T-helper 2 cell treated with Interferon-gamma antibody and Interleukin-4, amounts not matched to agents 5 μg/mL and 100 μg/mL, for 36 hours (primary cell): ENCODE measurements at regions not wholly inside any gene's neighbourhood (a gene's known extent, or its start where the extent isn't known, plus 50 kb on each side); places are given as distances from the start of the nearest gene placed in this dataset.
"Not testable (repeated sequence)": the region's sequence is repeated elsewhere in the genome, so short reads cannot be mapped to it uniquely, and the experiment has no call there.

ENCODE experiments used
- DNase-seq: peaks from one replicate; pipeline ENCODE4 v3.0.0; 2021; ENCODE audit warnings: low spot score
- H3K27ac Mint-ChIP-seq: one replicate; pipeline ENCODE4 v1.8.0; 2021; ENCODE audit warnings: mild to moderate bottlenecking, mixed read lengths
- H3K27me3 Mint-ChIP-seq: one replicate; pipeline ENCODE4 v1.8.0; 2021; ENCODE audit warnings: low read depth, mixed read lengths
- H3K36me3 Mint-ChIP-seq: one replicate; pipeline ENCODE4 v1.8.0; 2021; ENCODE audit warnings: low read depth, mixed read lengths
- H3K4me1 Mint-ChIP-seq: one replicate; pipeline ENCODE4 v1.8.0; 2021; ENCODE audit warnings: low read depth, mixed read lengths
- H3K4me3 Mint-ChIP-seq: one replicate; pipeline ENCODE4 v1.8.0; 2022; ENCODE audit warnings: mild to moderate bottlenecking, moderate library complexity, mixed read lengths
- H3K9me3 Mint-ChIP-seq: one replicate; pipeline ENCODE4 v1.8.0; 2021; ENCODE audit warnings: mixed read lengths

GRCh38 chr6:100322886-100323285 lies 141.8 kb downstream of the SIM1 start:
- H3K36me3 Mint-ChIP-seq, result no peaks in the 10 kb centered on the region
- no peak for DNase-seq
- peaks cover 2% of the 10 kb centered on the region for H3K4me1 Mint-ChIP-seq
- no peaks in the 10 kb centered on the region for H3K9me3 Mint-ChIP-seq
- no peaks in the 10 kb centered on the region for H3K27me3 Mint-ChIP-seq
- H3K4me3 Mint-ChIP-seq, result no peak overlapping the region
- H3K27ac Mint-ChIP-seq, result no peak overlapping the region

GRCh38 chr6:100320686-100321085 lies 144.0 kb downstream of the SIM1 start:
- H3K4me1 Mint-ChIP-seq, result peaks cover 2% of the 10 kb centered on the region
- no peak overlapping the region for H3K27ac Mint-ChIP-seq
- H3K4me3 Mint-ChIP-seq, result no peak overlapping the region
- H3K9me3 Mint-ChIP-seq, result no peaks in the 10 kb centered on the region
- H3K27me3 Mint-ChIP-seq, result no peaks in the 10 kb centered on the region
- no peak for DNase-seq
- no peaks in the 10 kb centered on the region for H3K36me3 Mint-ChIP-seq

- DNase-seq, result no peak
- Mint-ChIP-seq H3K9me3 (no peaks in the 10 kb centered on the region), H3K27me3 (peaks cover 4% of the 10 kb centered on the region), H3K36me3 (no peaks in the 10 kb centered on the region), H3K4me1 (no peaks in the 10 kb centered on the region), H3K4me3 (no peak overlapping the region), H3K27ac (no peak overlapping the region)
Measured at GRCh38 chr6:100317031-100317430, 147.7 kb downstream of the SIM1 start.

GRCh38 chr6:100314186-100314585 lies 150.5 kb downstream of the SIM1 start:
- no peaks in the 10 kb centered on the region for H3K9me3 Mint-ChIP-seq
- no peak overlapping the region for H3K4me3 Mint-ChIP-seq
- no peaks in the 10 kb centered on the region for H3K4me1 Mint-ChIP-seq
- H3K27me3 Mint-ChIP-seq, result peaks cover 4% of the 10 kb centered on the region
- no peak overlapping the region for H3K27ac Mint-ChIP-seq
- DNase-seq, result no peak
- no peaks in the 10 kb centered on the region for H3K36me3 Mint-ChIP-seq

GRCh38 chr6:100311707-100312251 lies 152.9 kb downstream of the SIM1 start:
- H3K27me3 Mint-ChIP-seq, result peaks cover 10% of the 10 kb centered on the region
- no peaks in the 10 kb centered on the region for H3K36me3 Mint-ChIP-seq
- no peaks in the 10 kb centered on the region for H3K9me3 Mint-ChIP-seq
- no peak for DNase-seq
- no peak overlapping the region for H3K27ac Mint-ChIP-seq
- no peak overlapping the region for H3K4me3 Mint-ChIP-seq
- no peaks in the 10 kb centered on the region for H3K4me1 Mint-ChIP-seq

- H3K27me3 Mint-ChIP-seq, result peaks cover 16% of the 10 kb centered on the region
- no peak for DNase-seq
- no peaks in the 10 kb centered on the region for H3K9me3 Mint-ChIP-seq
- no peak overlapping the region for H3K27ac Mint-ChIP-seq
- H3K4me3 Mint-ChIP-seq, result no peak overlapping the region
- H3K36me3 Mint-ChIP-seq, result no peaks in the 10 kb centered on the region
- H3K4me1 Mint-ChIP-seq, result no peaks in the 10 kb centered on the region
Measured at GRCh38 chr6:100309174-100309573, 155.5 kb downstream of the SIM1 start.

GRCh38 chr6:100307561-100307960 lies 157.2 kb downstream of the SIM1 start:
- no peak overlapping the region for H3K27ac Mint-ChIP-seq
- DNase-seq, result no peak
- no peaks in the 10 kb centered on the region for H3K4me1 Mint-ChIP-seq
- no peaks in the 10 kb centered on the region for H3K36me3 Mint-ChIP-seq
- no peaks in the 10 kb centered on the region for H3K9me3 Mint-ChIP-seq
- no peak overlapping the region for H3K4me3 Mint-ChIP-seq
- peaks cover 16% of the 10 kb centered on the region for H3K27me3 Mint-ChIP-seq

GRCh38 chr6:100305209-100305869 lies 159.4 kb downstream of the SIM1 start:
- no peak overlapping the region for H3K27ac Mint-ChIP-seq
- no peaks in the 10 kb centered on the region for H3K36me3 Mint-ChIP-seq
- no peak for DNase-seq
- H3K4me3 Mint-ChIP-seq, result no peak overlapping the region
- peaks cover 23% of the 10 kb centered on the region for H3K27me3 Mint-ChIP-seq
- no peaks in the 10 kb centered on the region for H3K4me1 Mint-ChIP-seq
- H3K9me3 Mint-ChIP-seq, result no peaks in the 10 kb centered on the region

- no peaks in the 10 kb centered on the region for H3K9me3 Mint-ChIP-seq
- no peak for DNase-seq
Measured at GRCh38 chr6:100304575-100304974, 160.1 kb downstream of the SIM1 start.

GRCh38 chr6:100301731-100302130 lies 163.0 kb downstream of the SIM1 start:
- H3K4me3 Mint-ChIP-seq, result no peak overlapping the region
- H3K9me3 Mint-ChIP-seq, result no peaks in the 10 kb centered on the region

More at GRCh38 chr6:100304575-100304974, 160.1 kb downstream of the SIM1 start:
- no peaks in the 10 kb centered on the region for H3K4me1 Mint-ChIP-seq
- H3K4me3 Mint-ChIP-seq, result no peak overlapping the region
- H3K36me3 Mint-ChIP-seq, result no peaks in the 10 kb centered on the region
- H3K27ac Mint-ChIP-seq, result no peak overlapping the region
- peaks cover 24% of the 10 kb centered on the region for H3K27me3 Mint-ChIP-seq

GRCh38 chr6:100300221-100300736 lies 164.4 kb downstream of the SIM1 start:
- no peak for DNase-seq
- Mint-ChIP-seq H3K27ac (no peak overlapping the region), H3K9me3 (no peaks in the 10 kb centered on the region), H3K36me3 (no peaks in the 10 kb centered on the region), H3K4me1 (peaks cover 5% of the 10 kb centered on the region), H3K4me3 (no peak overlapping the region), H3K27me3 (peaks cover 16% of the 10 kb centered on the region)

More at GRCh38 chr6:100301731-100302130, 163.0 kb downstream of the SIM1 start:
- DNase-seq, result no peak
- Mint-ChIP-seq H3K27me3 (peaks cover 19% of the 10 kb centered on the region), H3K36me3 (no peaks in the 10 kb centered on the region), H3K27ac (no peak overlapping the region), H3K4me1 (peaks cover 5% of the 10 kb centered on the region)

GRCh38 chr6:100296810-100297544 lies 167.7 kb downstream of the SIM1 start:
- no peaks in the 10 kb centered on the region for H3K36me3 Mint-ChIP-seq
- no peaks in the 10 kb centered on the region for H3K9me3 Mint-ChIP-seq
- DNase-seq, result no peak
- peaks cover 12% of the 10 kb centered on the region for H3K27me3 Mint-ChIP-seq
- no peak overlapping the region for H3K27ac Mint-ChIP-seq
- H3K4me3 Mint-ChIP-seq, result no peak overlapping the region
- peaks cover 5% of the 10 kb centered on the region for H3K4me1 Mint-ChIP-seq

GRCh38 chr6:100295172-100295571 lies 169.5 kb downstream of the SIM1 start:
- not testable (repeated sequence) for DNase-seq, H3K27me3 Mint-ChIP-seq, H3K36me3 Mint-ChIP-seq, H3K27ac Mint-ChIP-seq, H3K9me3 Mint-ChIP-seq, H3K4me1 Mint-ChIP-seq, H3K4me3 Mint-ChIP-seq

- no peak overlapping the region for H3K27ac Mint-ChIP-seq
- no peak for DNase-seq
- no peaks in the 10 kb centered on the region for H3K9me3 Mint-ChIP-seq
- peaks cover 12% of the 10 kb centered on the region for H3K27me3 Mint-ChIP-seq
- no peaks in the 10 kb centered on the region for H3K4me1 Mint-ChIP-seq
- H3K4me3 Mint-ChIP-seq, result no peak overlapping the region
- no peaks in the 10 kb centered on the region for H3K36me3 Mint-ChIP-seq
Measured at GRCh38 chr6:100289285-100289684, 175.4 kb downstream of the SIM1 start.
